ENCODE measurements at regions not wholly inside any gene's neighbourhood (a gene's known extent, or its start where the extent isn't known, plus 50 kb on each side); places are given as distances from the start of the nearest gene placed in this dataset.
"Not testable (repeated sequence)": the region's sequence is repeated elsewhere in the genome, so short reads cannot be mapped to it uniquely, and the experiment has no call there.

DNA sequence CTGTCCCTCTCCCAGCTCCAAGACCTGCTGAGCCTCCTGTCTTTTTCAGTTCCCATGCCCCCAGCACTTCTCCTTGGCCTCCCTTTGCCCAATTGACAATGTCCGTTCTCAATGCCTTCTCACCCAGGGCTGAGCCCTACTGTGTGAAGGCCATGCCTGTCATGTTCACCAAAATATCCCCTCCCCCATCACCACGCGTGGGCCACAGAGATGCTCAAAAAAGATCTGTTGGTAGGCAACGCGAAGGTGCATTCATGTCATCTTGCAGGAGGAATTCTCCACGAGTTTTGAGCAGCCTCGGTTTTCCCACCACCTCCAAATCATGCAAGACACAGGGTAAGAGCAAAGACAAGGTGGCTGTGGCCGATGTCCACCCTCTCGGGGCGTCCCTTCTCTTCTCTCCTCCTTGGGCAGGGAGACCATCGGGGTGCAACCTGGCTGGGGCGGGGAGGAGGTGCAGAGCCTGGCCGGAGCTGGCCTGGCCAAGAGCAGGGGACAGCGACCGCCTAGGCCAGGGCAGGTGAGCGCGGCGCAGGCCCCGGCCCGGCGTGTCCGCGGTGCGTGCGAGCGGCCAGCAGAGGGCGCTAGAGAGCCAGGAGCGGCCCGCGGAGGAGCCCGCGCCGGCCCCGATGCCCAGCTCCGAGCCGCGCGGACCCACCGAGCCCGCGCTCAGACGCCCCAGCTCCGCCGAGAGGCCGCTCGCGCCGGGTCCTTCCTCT, 56.3 kb upstream of the KRTAP5-11 start:
- not testable (repeated sequence) for H3K4me3 ChIP-seq (ENCODE audit: low read length); DNase-seq (ENCODE audit: low read depth)

DNA sequence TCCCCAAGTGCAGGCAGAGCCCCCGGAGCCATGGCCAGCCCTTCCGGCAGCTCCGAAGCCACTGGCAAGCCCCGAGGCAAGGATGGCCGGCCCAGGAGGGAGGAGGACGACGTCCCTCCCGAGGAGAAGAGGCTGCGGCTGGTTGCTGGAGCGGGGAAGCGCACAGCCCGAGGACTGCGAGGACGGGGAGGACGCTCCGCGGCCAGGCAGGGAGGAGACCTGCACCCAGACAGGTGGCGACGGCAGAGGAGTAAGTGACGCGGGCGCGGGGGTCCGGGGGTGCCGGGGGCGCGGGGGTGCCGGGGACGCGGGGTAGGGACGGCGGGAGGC, 56.8 kb upstream of the KRTAP5-11 start:
- H3K4me3 ChIP-seq (ENCODE audit: low read length); DNase-seq (ENCODE audit: low read depth): not testable (repeated sequence)

More for the DNA sequence above, 56.3 kb upstream of the KRTAP5-11 start:
- TF ChIP-seq, protein P1, sequence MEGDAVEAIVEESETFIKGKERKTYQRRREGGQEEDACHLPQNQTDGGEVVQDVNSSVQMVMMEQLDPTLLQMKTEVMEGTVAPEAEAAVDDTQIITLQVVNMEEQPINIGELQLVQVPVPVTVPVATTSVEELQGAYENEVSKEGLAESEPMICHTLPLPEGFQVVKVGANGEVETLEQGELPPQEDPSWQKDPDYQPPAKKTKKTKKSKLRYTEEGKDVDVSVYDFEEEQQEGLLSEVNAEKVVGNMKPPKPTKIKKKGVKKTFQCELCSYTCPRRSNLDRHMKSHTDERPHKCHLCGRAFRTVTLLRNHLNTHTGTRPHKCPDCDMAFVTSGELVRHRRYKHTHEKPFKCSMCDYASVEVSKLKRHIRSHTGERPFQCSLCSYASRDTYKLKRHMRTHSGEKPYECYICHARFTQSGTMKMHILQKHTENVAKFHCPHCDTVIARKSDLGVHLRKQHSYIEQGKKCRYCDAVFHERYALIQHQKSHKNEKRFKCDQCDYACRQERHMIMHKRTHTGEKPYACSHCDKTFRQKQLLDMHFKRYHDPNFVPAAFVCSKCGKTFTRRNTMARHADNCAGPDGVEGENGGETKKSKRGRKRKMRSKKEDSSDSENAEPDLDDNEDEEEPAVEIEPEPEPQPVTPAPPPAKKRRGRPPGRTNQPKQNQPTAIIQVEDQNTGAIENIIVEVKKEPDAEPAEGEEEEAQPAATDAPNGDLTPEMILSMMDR (conservative IDR thresholded peaks at IDR 0.05; ENCODE audit: low read depth, low read length) = peak; percentile 47

DNA sequence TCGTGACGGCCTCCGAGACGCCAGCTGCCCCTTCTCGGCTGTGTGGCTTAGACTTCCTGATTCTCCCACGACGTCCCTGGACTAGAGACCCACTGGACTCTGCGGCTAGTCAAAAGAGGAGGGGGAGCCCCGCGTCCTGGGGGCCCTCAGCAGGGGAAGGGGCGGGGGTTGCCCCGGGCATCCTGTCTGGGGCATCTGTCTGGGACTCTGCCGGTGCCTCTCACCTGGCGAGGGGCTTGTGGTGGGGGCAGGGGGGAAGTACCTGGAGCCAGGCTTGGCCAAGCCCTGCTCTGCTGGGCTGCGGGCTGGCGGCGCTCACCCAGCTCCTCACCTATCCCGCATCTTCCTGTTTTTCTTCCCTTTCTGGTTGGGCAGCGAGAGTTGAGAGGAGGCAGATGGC, 57.2 kb upstream of the KRTAP5-11 start:
- not testable (repeated sequence) for DNase-seq (ENCODE audit: low read depth); H3K4me3 ChIP-seq (ENCODE audit: low read length)

- H3K4me3 ChIP-seq (ENCODE audit: low read length); DNase-seq (ENCODE audit: low read depth): not testable (repeated sequence)
Measured at GRCh38 chr11:71647078-71647477, 64.4 kb upstream of the KRTAP5-11 start.

- H3K4me3 ChIP-seq (ENCODE audit: low read length); DNase-seq (ENCODE audit: low read depth): not testable (repeated sequence)
Measured at GRCh38 chr11:71652998-71653397, 70.3 kb upstream of the KRTAP5-11 start.

DNA sequence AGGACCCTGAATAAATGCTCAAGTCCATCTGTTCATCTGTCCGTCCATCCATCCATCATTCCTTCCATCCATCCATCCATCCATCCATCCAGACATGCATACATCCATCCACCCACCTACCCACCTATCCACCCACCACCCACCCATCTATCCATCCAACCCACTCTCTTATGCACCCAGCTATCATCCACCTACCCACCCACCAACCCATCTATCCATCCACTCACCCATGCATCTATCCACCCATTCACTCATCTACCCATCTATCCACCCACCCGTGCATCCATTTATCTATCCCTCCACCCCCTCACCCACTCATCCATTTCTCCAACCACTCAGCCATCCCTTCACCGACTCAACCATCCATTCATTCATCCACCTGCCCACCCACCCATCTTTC, 71.7 kb upstream of the KRTAP5-11 start:
- not testable (repeated sequence) for DNase-seq (ENCODE audit: low read depth); H3K4me3 ChIP-seq (ENCODE audit: low read length)

GRCh38 chr11:71655041-71655440, 72.4 kb upstream of the KRTAP5-11 start:
- H3K4me3 ChIP-seq (ENCODE audit: low read length); DNase-seq (ENCODE audit: low read depth): not testable (repeated sequence)

GRCh38 chr11:71656513-71656912, 73.8 kb upstream of the KRTAP5-11 start:
- H3K4me3 ChIP-seq (ENCODE audit: low read length); DNase-seq (ENCODE audit: low read depth): not testable (repeated sequence)

GRCh38 chr11:71664941-71665340, 82.3 kb upstream of the KRTAP5-11 start:
- H3K4me3 ChIP-seq (ENCODE audit: low read length); DNase-seq (ENCODE audit: low read depth): not testable (repeated sequence)

GRCh38 chr11:71698110-71698509, 115.4 kb upstream of the KRTAP5-11 start:
- DNase-seq (ENCODE audit: low read depth); H3K4me3 ChIP-seq (ENCODE audit: low read length): not testable (repeated sequence)

DNA sequence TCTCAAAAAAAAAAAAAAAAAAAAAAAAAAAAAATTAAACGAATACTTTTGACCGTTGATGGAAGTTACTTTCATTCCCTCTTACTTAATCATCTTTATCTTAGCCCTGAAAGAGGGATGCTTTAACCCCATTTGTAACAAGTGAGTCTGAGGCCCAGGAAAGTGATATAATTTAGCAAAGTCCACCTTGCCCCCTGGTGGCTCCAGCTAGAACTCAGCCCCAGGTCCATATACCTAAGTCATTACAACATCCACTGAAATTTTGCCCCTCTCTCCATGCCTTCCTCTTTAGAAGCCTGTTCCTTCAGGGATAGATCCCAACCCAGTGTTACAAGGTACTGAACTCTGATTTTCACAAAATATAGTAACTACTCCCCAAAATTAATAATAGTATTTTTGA, 116.3 kb upstream of the KRTAP5-11 start:
- TF ChIP-seq, protein P1 (conservative IDR thresholded peaks at IDR 0.05; ENCODE audit: low read depth, low read length) = peak; percentile 27
- not testable (repeated sequence) for H3K4me3 ChIP-seq (ENCODE audit: low read length); DNase-seq (ENCODE audit: low read depth)

DNA sequence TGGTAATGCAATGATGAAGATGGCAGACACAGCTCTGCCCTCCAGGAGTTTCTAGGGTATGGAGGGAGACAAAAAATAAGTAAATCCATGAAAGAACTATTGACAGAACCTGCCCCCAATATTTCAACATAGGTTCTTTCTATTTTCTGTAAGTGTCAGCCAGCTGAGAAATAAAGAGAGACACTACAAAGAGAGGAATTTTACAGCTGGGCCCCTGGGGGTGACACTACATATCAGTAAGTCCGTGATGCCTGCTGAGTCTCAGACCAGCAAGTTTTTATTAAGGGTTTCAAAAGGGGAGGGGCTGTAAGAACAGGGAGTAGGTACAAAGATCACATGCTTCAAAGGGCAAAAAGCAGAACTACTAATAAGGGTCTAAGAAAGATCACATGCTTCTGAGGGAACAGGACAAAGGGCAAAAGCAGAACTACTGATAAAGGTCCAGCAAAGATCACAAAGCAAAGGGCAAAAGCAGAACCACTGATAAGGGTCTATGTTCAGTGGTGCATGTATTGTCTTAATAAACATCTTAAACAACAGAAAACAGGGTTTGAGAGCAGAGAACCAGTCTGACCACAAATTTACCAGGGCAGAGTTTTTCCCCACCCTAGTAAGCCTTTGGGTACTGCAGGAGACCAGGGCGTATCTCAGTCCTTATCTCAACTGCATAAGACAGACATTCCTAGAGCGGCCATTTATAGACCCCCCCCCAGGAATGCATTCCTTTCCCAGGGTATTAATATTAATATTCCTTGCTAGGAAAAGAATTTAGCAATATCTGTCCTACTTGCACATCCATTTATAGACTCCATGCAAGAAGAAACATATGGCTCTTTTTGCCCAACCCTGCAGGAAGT, 119.0 kb upstream of the KRTAP5-11 start:
- not testable (repeated sequence) for DNase-seq (ENCODE audit: low read depth); H3K4me3 ChIP-seq (ENCODE audit: low read length)

DNA sequence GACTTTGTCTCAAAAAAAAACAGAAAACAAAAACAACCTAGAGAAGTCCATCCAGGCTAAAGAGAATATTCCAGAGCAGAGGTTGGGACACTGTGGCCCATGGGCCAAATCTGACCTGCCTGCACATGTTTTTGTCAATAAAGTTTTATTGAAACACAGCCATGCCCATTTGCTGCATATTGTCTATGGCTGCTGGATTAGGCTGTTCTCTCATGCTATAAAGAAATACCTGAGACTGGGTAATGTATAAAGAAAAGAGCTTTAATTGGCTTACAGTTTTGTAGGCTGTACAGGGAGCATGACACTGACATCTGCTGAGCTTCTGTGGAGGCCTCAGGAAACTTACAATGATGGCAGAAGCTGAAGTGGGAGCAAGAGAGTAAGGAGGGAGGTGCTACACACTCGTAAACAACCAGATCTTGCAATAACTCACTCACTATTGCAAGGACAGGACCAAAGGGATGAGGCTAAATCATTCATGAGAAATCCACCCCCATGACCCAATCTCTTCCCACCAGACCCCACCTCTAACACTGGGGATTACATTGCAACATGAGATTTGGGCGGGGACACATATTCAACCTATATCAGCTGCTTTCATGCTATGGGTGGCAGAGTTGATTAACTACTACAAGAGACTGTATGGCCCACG, 122.5 kb upstream of the KRTAP5-11 start:
- H3K4me3 ChIP-seq (ENCODE audit: low read length); DNase-seq (ENCODE audit: low read depth): not testable (repeated sequence)

DNA sequence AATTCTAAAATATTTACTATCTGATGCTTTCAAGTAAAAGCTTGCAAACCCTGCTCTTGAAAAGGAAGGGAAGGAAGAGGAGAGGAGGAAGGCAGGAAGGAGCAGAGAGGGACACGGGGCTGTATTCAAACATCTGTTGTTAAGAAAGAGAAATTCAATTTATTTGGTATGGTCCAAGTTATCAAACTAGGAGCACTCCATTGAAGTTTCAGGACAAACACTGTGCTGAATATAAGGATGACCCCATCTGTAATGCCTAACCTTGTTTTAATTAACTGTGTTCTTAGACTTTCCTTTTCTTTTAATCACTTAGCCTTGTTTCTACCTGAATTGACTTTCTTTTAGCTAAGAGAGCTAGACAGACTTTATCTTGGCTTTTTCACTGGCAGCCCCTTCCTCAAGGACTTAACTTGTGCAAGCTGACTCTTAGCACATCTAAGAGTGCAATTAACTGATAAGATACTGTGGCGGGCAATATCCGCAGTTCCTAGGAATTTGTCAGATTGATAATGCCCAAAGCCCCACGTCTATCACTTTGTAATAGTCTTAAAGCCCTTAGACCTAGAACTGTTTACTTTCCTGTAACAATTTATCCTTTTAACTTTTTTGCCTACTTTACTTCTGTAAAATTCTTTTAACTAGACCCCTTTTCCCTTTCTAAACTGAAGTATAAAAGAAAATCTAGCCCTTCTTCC, 123.2 kb upstream of the KRTAP5-11 start:
- not testable (repeated sequence) for DNase-seq (ENCODE audit: low read depth); H3K4me3 ChIP-seq (ENCODE audit: low read length)

- H3K4me3 ChIP-seq (ENCODE audit: low read length); DNase-seq (ENCODE audit: low read depth): not testable (repeated sequence)
Measured at GRCh38 chr11:71707083-71707482, 124.4 kb upstream of the KRTAP5-11 start.

GRCh38 chr11:71709541-71709940, 123.5 kb upstream of the DEFB108B start:
- not testable (repeated sequence) for H3K4me3 ChIP-seq (ENCODE audit: low read length); DNase-seq (ENCODE audit: low read depth)

All from retinal pigment epithelial cell (primary cell).